Loucy (cell line): ENCODE measurements at regions not wholly inside any gene's neighbourhood (a gene's known extent, or its start where the extent isn't known, plus 50 kb on each side); places are given as distances from the start of the nearest gene placed in this dataset.

Experiments used
- H2AFZ ChIP-seq: fragments of 200-600 bp; sonication (generic); 2 replicates; pipeline ENCODE4 v1.6.0; 2016; ENCODE audit warnings: antibody characterized with exemption, mild to moderate bottlenecking, low read length, moderate library complexity
- H3F3A ChIP-seq: fragments of 200-600 bp; 2 replicates; pipeline ENCODE4 v1.6.0; 2016; ENCODE audit warnings: antibody characterized with exemption, low read depth, mild to moderate bottlenecking
- H3K27me3 ChIP-seq: fragments of 200-600 bp; sonication (generic); 2 replicates; pipeline ENCODE4 v1.6.1; 2014; ENCODE audit warnings: low read length, mild to moderate bottlenecking; ENCODE audit not compliant: insufficient read depth, poor library complexity, severe bottlenecking
- H3K36me3 ChIP-seq: fragments of 200-600 bp; sonication (generic); 2 replicates; pipeline ENCODE4 v1.6.1; 2016; ENCODE audit warnings: low read length; ENCODE audit not compliant: insufficient read depth
- H3K4me1 ChIP-seq: fragments of 200-600 bp; sonication (generic); 2 replicates; pipeline ENCODE4 v1.5.1; 2014; ENCODE audit warnings: low read length, mild to moderate bottlenecking; ENCODE audit not compliant: insufficient read depth, poor library complexity, severe bottlenecking
- H3K4me2 ChIP-seq: fragments of 200-600 bp; sonication (generic); 2 replicates; pipeline ENCODE4 v1.6.0; 2014; ENCODE audit warnings: antibody characterized with exemption, low read length, low read depth, mild to moderate bottlenecking; ENCODE audit not compliant: poor library complexity, severe bottlenecking
- H3K4me3 ChIP-seq: fragments of 200-600 bp; sonication (generic); 2 replicates; pipeline ENCODE4 v1.5.1; 2014; ENCODE audit warnings: low read length, mild to moderate bottlenecking, mixed read lengths; ENCODE audit not compliant: poor library complexity, severe bottlenecking
- H3K79me2 ChIP-seq: fragments of 200-600 bp; sonication (generic); 2 replicates; pipeline ENCODE4 v1.6.1; 2014; ENCODE audit warnings: low read length; ENCODE audit not compliant: insufficient read depth
- H3K9ac ChIP-seq: fragments of 200-600 bp; sonication (generic); 2 replicates; pipeline ENCODE4 v1.6.0; 2014; ENCODE audit warnings: mild to moderate bottlenecking, low read depth, low read length, moderate library complexity; ENCODE audit not compliant: poor library complexity, severe bottlenecking
- H3K9me2 ChIP-seq: fragments of 200-600 bp; sonication (generic); replicated peaks from 2 replicates; pipeline ENCODE4 v1.6.1; 2016; ENCODE audit warnings: low read depth, low read length, mixed read lengths
- H3K9me3 ChIP-seq: fragments of 200-600 bp; sonication (generic); 2 replicates; pipeline ENCODE4 v1.6.1; 2014; ENCODE audit warnings: mild to moderate bottlenecking, antibody characterized with exemption, low read length, low read depth; ENCODE audit not compliant: insufficient read depth
- H4K20me1 ChIP-seq: fragments of 200-600 bp; sonication (generic); 2 replicates; pipeline ENCODE4 v1.6.0; 2014; ENCODE audit warnings: antibody characterized with exemption, low read length, mild to moderate bottlenecking; ENCODE audit not compliant: insufficient read depth, poor library complexity, severe bottlenecking
- EZH2phosphoT487 ChIP-seq: fragments of 200-600 bp; IDR thresholded peaks from 2 replicates; pipeline ENCODE4 v1.6.1; 2018; ENCODE audit warnings: antibody characterized with exemption, mild to moderate bottlenecking, moderate library complexity, borderline replicate concordance
- TF ChIP-seq, protein P1 (sequence below): fragments of 200-600 bp; sonication (generic); conservative IDR thresholded peaks from 2 replicates; pipeline ENCODE4 v1.5.1; 2014; ENCODE audit warnings: mild to moderate bottlenecking, antibody characterized with exemption, low read length

DNA sequence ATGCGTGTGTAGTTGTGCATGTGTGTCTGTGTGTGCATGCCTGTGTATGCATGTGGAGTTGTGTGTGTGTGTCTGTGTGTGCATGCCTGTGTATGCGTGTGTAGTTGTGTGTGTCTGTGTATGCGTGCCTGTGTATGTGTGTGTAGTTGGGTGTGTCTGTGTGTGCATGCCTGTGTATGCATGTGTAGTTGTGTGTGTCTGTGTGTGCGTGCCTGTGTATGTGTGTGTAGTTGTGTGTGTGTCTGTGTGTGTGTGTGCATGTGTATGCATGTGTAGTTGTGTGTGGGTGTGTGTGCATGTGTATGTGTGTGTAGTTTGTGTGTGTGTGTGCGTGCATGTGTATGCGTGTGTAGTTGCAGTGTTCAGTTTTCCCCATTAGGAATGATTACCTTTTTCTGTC lies 162.0 kb downstream of the URB2 start:
- Histone ChIP-seq H3K9me3 (no peaks in the 10 kb centered on the region), H4K20me1 (no peaks in the 10 kb centered on the region), H3K4me3 (no peak overlapping the region), H3K9ac (no peak overlapping the region), H3K9me2 (no peaks in the 10 kb centered on the region), H2AFZ (no peak overlapping the region), H3K36me3 (no peaks in the 10 kb centered on the region), H3F3A (no peaks in the 10 kb centered on the region), H3K27me3 (no peaks in the 10 kb centered on the region), H3K4me2 (no peak overlapping the region), H3K4me1 (peaks cover 8% of the 10 kb centered on the region), H3K79me2 (no peaks in the 10 kb centered on the region)
- TF ChIP-seq EZH2phosphoT487, result no peak
- TF ChIP-seq, protein P1, sequence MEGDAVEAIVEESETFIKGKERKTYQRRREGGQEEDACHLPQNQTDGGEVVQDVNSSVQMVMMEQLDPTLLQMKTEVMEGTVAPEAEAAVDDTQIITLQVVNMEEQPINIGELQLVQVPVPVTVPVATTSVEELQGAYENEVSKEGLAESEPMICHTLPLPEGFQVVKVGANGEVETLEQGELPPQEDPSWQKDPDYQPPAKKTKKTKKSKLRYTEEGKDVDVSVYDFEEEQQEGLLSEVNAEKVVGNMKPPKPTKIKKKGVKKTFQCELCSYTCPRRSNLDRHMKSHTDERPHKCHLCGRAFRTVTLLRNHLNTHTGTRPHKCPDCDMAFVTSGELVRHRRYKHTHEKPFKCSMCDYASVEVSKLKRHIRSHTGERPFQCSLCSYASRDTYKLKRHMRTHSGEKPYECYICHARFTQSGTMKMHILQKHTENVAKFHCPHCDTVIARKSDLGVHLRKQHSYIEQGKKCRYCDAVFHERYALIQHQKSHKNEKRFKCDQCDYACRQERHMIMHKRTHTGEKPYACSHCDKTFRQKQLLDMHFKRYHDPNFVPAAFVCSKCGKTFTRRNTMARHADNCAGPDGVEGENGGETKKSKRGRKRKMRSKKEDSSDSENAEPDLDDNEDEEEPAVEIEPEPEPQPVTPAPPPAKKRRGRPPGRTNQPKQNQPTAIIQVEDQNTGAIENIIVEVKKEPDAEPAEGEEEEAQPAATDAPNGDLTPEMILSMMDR, result no peak

DNA sequence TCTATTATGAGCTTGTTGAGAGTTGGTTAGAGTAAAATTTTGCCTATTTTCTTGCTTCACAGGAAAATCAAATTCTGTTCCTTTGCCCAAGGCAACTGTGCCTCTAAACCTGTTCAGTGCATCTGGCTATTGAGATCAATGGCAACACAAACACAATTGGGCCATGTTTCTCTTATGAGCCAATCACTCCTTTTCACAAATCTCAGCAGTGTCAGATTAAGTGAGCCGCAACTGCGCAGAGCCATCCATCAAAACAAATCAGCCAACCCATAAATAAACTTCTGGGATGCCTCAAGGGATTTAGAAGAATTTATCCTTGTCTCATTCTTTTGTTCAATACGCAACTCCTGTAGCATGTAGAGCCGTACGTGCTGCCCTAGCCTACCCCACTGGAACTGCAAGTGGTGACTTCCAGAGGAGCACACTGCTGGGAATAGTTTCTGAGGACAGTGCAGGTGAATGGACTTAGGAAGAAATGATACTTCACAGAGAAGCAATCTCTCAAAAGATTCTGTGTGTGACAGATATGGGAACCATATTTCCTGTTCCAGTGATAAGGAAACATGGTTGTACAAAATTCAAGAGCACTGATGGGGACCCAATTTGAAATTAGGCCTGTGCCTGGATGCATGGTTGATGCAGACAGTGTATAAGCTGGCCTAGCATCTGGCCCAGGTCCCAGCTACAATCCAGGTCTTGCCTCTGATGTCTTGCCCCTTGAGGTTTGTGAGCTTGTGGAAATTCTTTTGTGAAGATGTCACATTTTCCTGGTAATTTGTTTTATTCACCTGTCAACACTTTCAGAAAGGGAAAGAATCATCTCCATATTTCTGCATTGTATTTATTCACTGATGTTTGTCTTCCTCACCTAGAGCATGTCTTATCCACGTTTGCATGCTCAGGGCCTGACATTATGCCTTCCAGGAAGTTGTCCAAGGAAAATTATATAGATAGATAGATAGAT lies 166.2 kb downstream of the URB2 start:
- Histone ChIP-seq H3K79me2 (no peaks in the 10 kb centered on the region), H3K4me2 (no peak overlapping the region), H3K9me2 (no peaks in the 10 kb centered on the region), H3K36me3 (no peaks in the 10 kb centered on the region), H3K9me3 (no peaks in the 10 kb centered on the region), H3F3A (no peaks in the 10 kb centered on the region), H3K9ac (no peak overlapping the region), H2AFZ (no peak overlapping the region), H3K4me1 (peaks cover 8% of the 10 kb centered on the region), H3K27me3 (no peaks in the 10 kb centered on the region), H4K20me1 (no peaks in the 10 kb centered on the region), H3K4me3 (no peak overlapping the region)
- no peak for TF ChIP-seq EZH2phosphoT487
- TF ChIP-seq, protein P1, result no peak

DNA sequence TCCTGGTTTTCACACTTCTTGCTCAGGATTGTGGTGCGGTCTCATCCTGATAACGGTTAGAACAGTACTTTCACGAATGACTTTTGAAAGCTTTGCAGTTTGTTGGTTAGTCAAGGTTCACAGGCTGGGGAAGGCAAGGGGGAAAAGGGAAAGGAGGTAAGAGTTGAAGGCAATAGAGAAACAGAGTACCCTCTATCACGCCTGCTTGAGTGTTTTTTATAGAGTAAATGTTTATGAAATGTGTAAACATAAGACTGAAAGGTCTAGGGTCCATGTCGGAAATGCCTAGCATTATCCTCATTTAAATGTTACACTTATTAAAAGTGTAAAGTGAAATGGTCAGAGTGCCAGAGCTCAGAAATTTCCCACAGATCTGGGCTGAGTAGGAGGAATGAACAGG lies 167.4 kb downstream of the URB2 start:
- H3K9me3 ChIP-seq, result no peaks in the 10 kb centered on the region
- no peaks in the 10 kb centered on the region for H3F3A ChIP-seq
- peaks cover 8% of the 10 kb centered on the region for H3K4me1 ChIP-seq
- H2AFZ ChIP-seq, result no peak overlapping the region
- no peaks in the 10 kb centered on the region for H3K79me2 ChIP-seq
- TF ChIP-seq, protein P1, result no peak
- TF ChIP-seq EZH2phosphoT487, result no peak
- H3K4me2 ChIP-seq, result no peak overlapping the region
- H4K20me1 ChIP-seq, result no peaks in the 10 kb centered on the region
- no peak overlapping the region for H3K4me3 ChIP-seq
- H3K36me3 ChIP-seq, result no peaks in the 10 kb centered on the region
- H3K27me3 ChIP-seq, result no peaks in the 10 kb centered on the region
- H3K9ac ChIP-seq, result no peak overlapping the region
- H3K9me2 ChIP-seq, result no peaks in the 10 kb centered on the region
